SK-N-SH treated with all-trans-retinoic acid at 6 μM for 48 hours (cell line): ENCODE measurements at regions not wholly inside any gene's neighbourhood (a gene's known extent, or its start where the extent isn't known, plus 50 kb on each side); places are given as distances from the start of the nearest gene placed in this dataset.

Experiments
- ATAC-seq: fragments of 200-7000 bp; cut with Tn5 transposase; 3 replicates; pipeline ENCODE4 v1.9.1; 2020; ENCODE audit warnings: mild to moderate bottlenecking, moderate library complexity
- ARNTL ChIP-seq: fragments of 450-650 bp; formaldehyde crosslinking; IDR thresholded peaks from 2 replicates; pipeline ENCODE4 v1.5.0; 2020; ENCODE audit warnings: low read depth, mild to moderate bottlenecking, moderate library complexity, borderline replicate concordance
- BACH2 ChIP-seq: fragments of 250-450 bp; sonication (Bioruptor Pico); IDR thresholded peaks from 2 replicates; pipeline ENCODE4 v1.9.0; 2021; ENCODE audit warnings: mild to moderate bottlenecking, borderline replicate concordance
- CSDC2 ChIP-seq: fragments of 250-450 bp; sonication (Bioruptor Pico); IDR thresholded peaks from 2 replicates; pipeline ENCODE4 v1.5.0; 2020; ENCODE audit warnings: mild to moderate bottlenecking, moderate library complexity
- ESRRG ChIP-seq: fragments of 250-450 bp; sonication (Bioruptor Pico); IDR thresholded peaks from 2 replicates; pipeline ENCODE4 v1.6.1; 2021; ENCODE audit warnings: mild to moderate bottlenecking
- GLIS3 ChIP-seq: fragments of 250-450 bp; sonication (Bioruptor Pico); IDR thresholded peaks from 2 replicates; pipeline ENCODE4 v1.5.0; 2020; ENCODE audit warnings: mild to moderate bottlenecking, moderate library complexity
- OSR1 ChIP-seq: fragments of 250-450 bp; sonication (Bioruptor Pico); IDR thresholded peaks from 2 replicates; pipeline ENCODE4 v1.8.0; 2022; ENCODE audit warnings: moderate library complexity, mild to moderate bottlenecking, inconsistent platforms
- PPARA ChIP-seq: fragments of 250-450 bp; sonication (Bioruptor Pico); IDR thresholded peaks from 2 replicates; pipeline ENCODE4 v1.5.0; 2020; ENCODE audit warnings: mild to moderate bottlenecking, borderline replicate concordance
- RARB ChIP-seq: fragments of 250-450 bp; sonication (Bioruptor Pico); IDR thresholded peaks from 2 replicates; pipeline ENCODE4 v1.8.0; 2021; ENCODE audit warnings: mild to moderate bottlenecking, moderate library complexity
- SNAI2 ChIP-seq: fragments of 250-450 bp; sonication (Bioruptor Pico); IDR thresholded peaks from 2 replicates; pipeline ENCODE4 v1.5.0; 2020; ENCODE audit warnings: mild to moderate bottlenecking, moderate library complexity
- TCF4 ChIP-seq: fragments of 250-450 bp; sonication (Bioruptor Pico); IDR thresholded peaks from 2 replicates; pipeline ENCODE4 v1.8.0; 2021; ENCODE audit warnings: mild to moderate bottlenecking, moderate library complexity, borderline replicate concordance
- TOX ChIP-seq: fragments of 250-450 bp; sonication (Bioruptor Pico); IDR thresholded peaks from 2 replicates; pipeline ENCODE4 v1.8.0; 2021; ENCODE audit warnings: mild to moderate bottlenecking, moderate library complexity, borderline replicate concordance
- ZC3H10 ChIP-seq: fragments of 250-450 bp; sonication (Bioruptor Pico); IDR thresholded peaks from 2 replicates; pipeline ENCODE4 v1.5.1; 2021; ENCODE audit warnings: mild to moderate bottlenecking, moderate library complexity
- ZFP3 ChIP-seq: fragments of 250-450 bp; sonication (Bioruptor Pico); IDR thresholded peaks from 2 replicates; pipeline ENCODE4 v1.5.0; 2020; ENCODE audit warnings: mild to moderate bottlenecking, moderate library complexity
- ZFP30 ChIP-seq: fragments of 450-650 bp; formaldehyde crosslinking; IDR thresholded peaks from 2 replicates; pipeline ENCODE4 v1.5.0; 2022; ENCODE audit warnings: mild to moderate bottlenecking, moderate library complexity
- ZNF565 ChIP-seq: fragments of 450-650 bp; formaldehyde crosslinking; conservative IDR thresholded peaks from 2 replicates; pipeline ENCODE4 v1.5.0; 2020; ENCODE audit warnings: low read depth, mild to moderate bottlenecking, moderate library complexity
- ZNF70 ChIP-seq: fragments of 450-650 bp; formaldehyde crosslinking; IDR thresholded peaks from 2 replicates; pipeline ENCODE4 v1.5.0; 2020; ENCODE audit warnings: mild to moderate bottlenecking, moderate library complexity
- TF ChIP-seq, protein P1 (sequence below): fragments of 250-450 bp; sonication (Bioruptor Pico); IDR thresholded peaks from 2 replicates; pipeline ENCODE4 v1.8.0; 2020; ENCODE audit warnings: mild to moderate bottlenecking, moderate library complexity, borderline replicate concordance
- TF ChIP-seq, protein P2 (sequence below): fragments of 250-450 bp; sonication (Bioruptor Pico); IDR thresholded peaks from 2 replicates; pipeline ENCODE4 v1.8.0; 2021; ENCODE audit warnings: low read depth, mild to moderate bottlenecking, moderate library complexity, borderline replicate concordance
- TF ChIP-seq, protein P3 (sequence below): fragments of 250-450 bp; sonication (Bioruptor Pico); IDR thresholded peaks from 2 replicates; pipeline ENCODE4 v1.5.0; 2020; ENCODE audit warnings: mild to moderate bottlenecking, moderate library complexity
- TF ChIP-seq, protein P4 (sequence below): fragments of 250-450 bp; sonication (Bioruptor Pico); IDR thresholded peaks from 2 replicates; pipeline ENCODE4 v1.5.1; 2020; ENCODE audit warnings: low read depth, mild to moderate bottlenecking, moderate library complexity
- TF ChIP-seq, protein P5 (sequence below): fragments of 250-450 bp; sonication (Bioruptor Pico); IDR thresholded peaks from 2 replicates; pipeline ENCODE4 v1.5.1; 2021; ENCODE audit warnings: mild to moderate bottlenecking, moderate library complexity

DNA sequence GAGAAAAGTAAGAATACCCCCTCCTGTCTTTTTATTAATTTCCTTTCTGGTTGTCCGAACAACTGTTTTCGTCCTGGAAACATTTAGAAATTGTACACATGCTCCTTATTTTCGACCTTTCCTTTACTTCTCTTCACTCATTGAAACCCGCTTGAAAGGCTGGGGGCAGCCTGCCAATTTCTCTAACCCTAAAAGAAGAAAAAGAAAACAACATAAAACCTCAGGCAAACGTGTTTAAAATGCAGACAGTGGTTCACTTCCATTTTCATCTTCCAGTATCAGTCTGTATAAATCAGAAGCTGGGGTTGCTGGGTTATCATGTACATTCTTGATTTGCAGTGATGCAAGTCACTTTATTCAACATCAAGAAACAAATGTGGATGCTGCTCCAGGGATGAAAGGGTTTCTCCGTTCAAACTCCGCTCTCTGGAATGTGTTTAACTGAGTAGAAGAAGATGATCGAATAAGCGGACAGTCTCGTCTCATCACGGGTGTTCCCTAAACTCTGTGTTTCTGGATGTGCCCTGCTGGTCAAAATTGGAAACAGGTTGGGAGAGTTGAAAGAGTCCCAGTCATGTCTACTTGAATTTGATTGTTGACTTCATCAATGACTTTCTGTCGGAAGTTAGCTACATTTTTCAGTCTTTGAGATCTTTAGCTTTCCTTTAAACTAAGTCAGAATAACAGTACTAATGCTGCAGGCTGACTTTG is 1042.2 kb downstream of the BCL11B start (continued):
- no peak for TF ChIP-seq PPARA (CRISPR knock-in tag)
- TF ChIP-seq ESRRG: no peak

DNA sequence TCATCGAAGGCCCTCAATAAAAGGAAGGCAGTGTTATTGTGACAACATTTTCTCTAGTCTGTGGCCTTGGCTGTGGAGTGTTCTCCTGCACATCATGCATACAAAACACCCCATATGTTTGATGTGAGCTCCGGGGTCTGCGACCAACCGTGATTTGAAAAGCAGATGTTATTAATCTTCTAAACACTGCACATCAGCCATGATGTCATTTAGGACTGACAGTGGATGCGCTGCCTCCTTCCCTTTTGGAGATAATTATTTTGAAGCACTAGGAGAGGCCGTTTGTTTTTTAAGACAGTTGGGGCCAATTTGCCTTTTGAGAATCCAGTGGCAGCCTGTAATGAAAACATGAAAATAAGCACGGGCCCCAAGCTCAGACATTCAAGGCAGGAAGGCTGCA is 1041.6 kb downstream of the BCL11B start:
- ATAC-seq: no peak
- TF ChIP-seq ZFP30 (CRISPR knock-in tag) (no peak), PPARA (CRISPR knock-in tag) (no peak), TOX (CRISPR knock-in tag) (no peak), CSDC2 (CRISPR knock-in tag) (no peak), SNAI2 (CRISPR knock-in tag) (no peak), GLIS3 (CRISPR knock-in tag) (no peak), ZFP3 (no peak), ZNF70 (CRISPR knock-in tag) (no peak)
- TF ChIP-seq, protein P1, sequence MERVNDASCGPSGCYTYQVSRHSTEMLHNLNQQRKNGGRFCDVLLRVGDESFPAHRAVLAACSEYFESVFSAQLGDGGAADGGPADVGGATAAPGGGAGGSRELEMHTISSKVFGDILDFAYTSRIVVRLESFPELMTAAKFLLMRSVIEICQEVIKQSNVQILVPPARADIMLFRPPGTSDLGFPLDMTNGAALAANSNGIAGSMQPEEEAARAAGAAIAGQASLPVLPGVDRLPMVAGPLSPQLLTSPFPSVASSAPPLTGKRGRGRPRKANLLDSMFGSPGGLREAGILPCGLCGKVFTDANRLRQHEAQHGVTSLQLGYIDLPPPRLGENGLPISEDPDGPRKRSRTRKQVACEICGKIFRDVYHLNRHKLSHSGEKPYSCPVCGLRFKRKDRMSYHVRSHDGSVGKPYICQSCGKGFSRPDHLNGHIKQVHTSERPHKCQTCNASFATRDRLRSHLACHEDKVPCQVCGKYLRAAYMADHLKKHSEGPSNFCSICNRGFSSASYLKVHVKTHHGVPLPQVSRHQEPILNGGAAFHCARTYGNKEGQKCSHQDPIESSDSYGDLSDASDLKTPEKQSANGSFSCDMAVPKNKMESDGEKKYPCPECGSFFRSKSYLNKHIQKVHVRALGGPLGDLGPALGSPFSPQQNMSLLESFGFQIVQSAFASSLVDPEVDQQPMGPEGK: no peak
- TF ChIP-seq, protein P2, sequence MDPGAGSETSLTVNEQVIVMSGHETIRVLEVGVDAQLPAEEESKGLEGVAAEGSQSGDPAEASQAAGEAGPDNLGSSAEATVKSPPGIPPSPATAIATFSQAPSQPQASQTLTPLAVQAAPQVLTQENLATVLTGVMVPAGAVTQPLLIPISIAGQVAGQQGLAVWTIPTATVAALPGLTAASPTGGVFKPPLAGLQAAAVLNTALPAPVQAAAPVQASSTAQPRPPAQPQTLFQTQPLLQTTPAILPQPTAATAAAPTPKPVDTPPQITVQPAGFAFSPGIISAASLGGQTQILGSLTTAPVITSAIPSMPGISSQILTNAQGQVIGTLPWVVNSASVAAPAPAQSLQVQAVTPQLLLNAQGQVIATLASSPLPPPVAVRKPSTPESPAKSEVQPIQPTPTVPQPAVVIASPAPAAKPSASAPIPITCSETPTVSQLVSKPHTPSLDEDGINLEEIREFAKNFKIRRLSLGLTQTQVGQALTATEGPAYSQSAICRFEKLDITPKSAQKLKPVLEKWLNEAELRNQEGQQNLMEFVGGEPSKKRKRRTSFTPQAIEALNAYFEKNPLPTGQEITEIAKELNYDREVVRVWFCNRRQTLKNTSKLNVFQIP (CRISPR knock-in tag): no peak

DNA sequence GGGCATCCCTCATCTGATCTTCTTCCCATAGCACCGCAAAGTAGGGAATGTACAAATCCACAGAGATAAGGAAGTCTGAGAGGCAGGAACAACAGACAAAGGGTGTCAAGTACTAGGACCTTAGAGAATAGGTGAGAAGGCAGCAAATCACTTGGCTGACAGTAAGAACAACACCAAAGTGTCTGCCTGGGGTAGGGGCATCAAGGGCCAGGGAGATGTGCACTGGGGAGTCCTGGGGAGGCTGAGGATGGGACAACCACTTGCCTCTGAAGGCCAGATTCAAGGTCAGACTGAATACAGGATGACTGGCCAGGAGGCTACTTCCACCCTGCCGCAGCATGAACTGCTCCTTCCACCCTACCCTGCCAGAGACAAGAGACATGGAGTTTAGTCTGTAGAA is 1040.8 kb downstream of the BCL11B start:
- no peak for ATAC-seq
- TF ChIP-seq, protein P3, sequence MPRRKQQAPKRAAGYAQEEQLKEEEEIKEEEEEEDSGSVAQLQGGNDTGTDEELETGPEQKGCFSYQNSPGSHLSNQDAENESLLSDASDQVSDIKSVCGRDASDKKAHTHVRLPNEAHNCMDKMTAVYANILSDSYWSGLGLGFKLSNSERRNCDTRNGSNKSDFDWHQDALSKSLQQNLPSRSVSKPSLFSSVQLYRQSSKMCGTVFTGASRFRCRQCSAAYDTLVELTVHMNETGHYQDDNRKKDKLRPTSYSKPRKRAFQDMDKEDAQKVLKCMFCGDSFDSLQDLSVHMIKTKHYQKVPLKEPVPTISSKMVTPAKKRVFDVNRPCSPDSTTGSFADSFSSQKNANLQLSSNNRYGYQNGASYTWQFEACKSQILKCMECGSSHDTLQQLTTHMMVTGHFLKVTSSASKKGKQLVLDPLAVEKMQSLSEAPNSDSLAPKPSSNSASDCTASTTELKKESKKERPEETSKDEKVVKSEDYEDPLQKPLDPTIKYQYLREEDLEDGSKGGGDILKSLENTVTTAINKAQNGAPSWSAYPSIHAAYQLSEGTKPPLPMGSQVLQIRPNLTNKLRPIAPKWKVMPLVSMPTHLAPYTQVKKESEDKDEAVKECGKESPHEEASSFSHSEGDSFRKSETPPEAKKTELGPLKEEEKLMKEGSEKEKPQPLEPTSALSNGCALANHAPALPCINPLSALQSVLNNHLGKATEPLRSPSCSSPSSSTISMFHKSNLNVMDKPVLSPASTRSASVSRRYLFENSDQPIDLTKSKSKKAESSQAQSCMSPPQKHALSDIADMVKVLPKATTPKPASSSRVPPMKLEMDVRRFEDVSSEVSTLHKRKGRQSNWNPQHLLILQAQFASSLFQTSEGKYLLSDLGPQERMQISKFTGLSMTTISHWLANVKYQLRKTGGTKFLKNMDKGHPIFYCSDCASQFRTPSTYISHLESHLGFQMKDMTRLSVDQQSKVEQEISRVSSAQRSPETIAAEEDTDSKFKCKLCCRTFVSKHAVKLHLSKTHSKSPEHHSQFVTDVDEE (CRISPR knock-in tag): no peak
- TF ChIP-seq ZFP3 (no peak), TCF4 (CRISPR knock-in tag) (no peak), SNAI2 (CRISPR knock-in tag) (no peak), BACH2 (no peak), RARB (CRISPR knock-in tag) (no peak), ZC3H10 (CRISPR knock-in tag) (no peak), ARNTL (no peak), CSDC2 (CRISPR knock-in tag) (no peak), GLIS3 (CRISPR knock-in tag) (no peak), OSR1 (CRISPR knock-in tag) (no peak), TOX (CRISPR knock-in tag) (no peak), ZNF565 (CRISPR knock-in tag) (no peak), ZFP30 (CRISPR knock-in tag) (no peak), ESRRG (no peak)
- TF ChIP-seq, protein P4, sequence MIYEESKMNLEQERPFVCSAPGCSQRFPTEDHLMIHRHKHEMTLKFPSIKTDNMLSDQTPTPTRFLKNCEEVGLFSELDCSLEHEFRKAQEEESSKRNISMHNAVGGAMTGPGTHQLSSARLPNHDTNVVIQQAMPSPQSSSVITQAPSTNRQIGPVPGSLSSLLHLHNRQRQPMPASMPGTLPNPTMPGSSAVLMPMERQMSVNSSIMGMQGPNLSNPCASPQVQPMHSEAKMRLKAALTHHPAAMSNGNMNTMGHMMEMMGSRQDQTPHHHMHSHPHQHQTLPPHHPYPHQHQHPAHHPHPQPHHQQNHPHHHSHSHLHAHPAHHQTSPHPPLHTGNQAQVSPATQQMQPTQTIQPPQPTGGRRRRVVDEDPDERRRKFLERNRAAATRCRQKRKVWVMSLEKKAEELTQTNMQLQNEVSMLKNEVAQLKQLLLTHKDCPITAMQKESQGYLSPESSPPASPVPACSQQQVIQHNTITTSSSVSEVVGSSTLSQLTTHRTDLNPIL (CRISPR knock-in tag): no peak
- TF ChIP-seq, protein P5, sequence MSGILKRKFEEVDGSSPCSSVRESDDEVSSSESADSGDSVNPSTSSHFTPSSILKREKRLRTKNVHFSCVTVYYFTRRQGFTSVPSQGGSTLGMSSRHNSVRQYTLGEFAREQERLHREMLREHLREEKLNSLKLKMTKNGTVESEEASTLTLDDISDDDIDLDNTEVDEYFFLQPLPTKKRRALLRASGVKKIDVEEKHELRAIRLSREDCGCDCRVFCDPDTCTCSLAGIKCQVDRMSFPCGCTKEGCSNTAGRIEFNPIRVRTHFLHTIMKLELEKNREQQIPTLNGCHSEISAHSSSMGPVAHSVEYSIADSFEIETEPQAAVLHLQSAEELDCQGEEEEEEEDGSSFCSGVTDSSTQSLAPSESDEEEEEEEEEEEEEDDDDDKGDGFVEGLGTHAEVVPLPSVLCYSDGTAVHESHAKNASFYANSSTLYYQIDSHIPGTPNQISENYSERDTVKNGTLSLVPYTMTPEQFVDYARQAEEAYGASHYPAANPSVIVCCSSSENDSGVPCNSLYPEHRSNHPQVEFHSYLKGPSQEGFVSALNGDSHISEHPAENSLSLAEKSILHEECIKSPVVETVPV (CRISPR knock-in tag): no peak
- TF ChIP-seq, protein P2 (CRISPR knock-in tag): no peak
- TF ChIP-seq, protein P1: no peak
